ENCODE measurements at regions not wholly inside any gene's neighbourhood (a gene's known extent, or its start where the extent isn't known, plus 50 kb on each side); places are given as distances from the start of the nearest gene placed in this dataset.

GRCh38 chr7:131895541-131896164 is 339.2 kb upstream of the PODXL start:
- Histone ChIP-seq H4K91ac (ENCODE audit: insufficient read depth, low read depth, low read length) (no peak overlapping the region), H3K14ac (replicated peaks; ENCODE audit: low read depth, low read length) (no peak overlapping the region), H4K8ac (ENCODE audit: low read depth in 2 of 2, low read length in 2 of 2) (no peak overlapping the region), H3K4me2 (ENCODE audit: low read depth, low read length) (no peak overlapping the region), H2BK5ac (ENCODE audit: low read depth, low read length, poor library complexity, severe bottlenecking) (no peak overlapping the region), H3K9me3 (ENCODE audit: control insufficient read depth, insufficient read depth, low read length) (no peaks in the 10 kb centered on the region), H3K4me3 (ENCODE audit: insufficient read depth, low read depth, low read length) (no peak overlapping the region), H3K79me1 (ENCODE audit: low read depth in 1 of 2, low read length in 2 of 2) (no peaks in the 10 kb centered on the region), H3K4me1 (ENCODE audit: control insufficient read depth, insufficient read depth, low read length) (no peaks in the 10 kb centered on the region), H3K23ac (ENCODE audit: low read depth, low read length) (no peak overlapping the region), H3K27me3 (ENCODE audit: control insufficient read depth, insufficient read depth, low read length) (no peaks in the 10 kb centered on the region), H3K27ac (ENCODE audit: insufficient read depth, low read length) (no peak overlapping the region), H3K56ac (ENCODE audit: extremely low read depth, insufficient read depth, low read length) (no peak overlapping the region), H3K9ac (ENCODE audit: low read depth, low read length) (no peak overlapping the region), H2BK20ac (ENCODE audit: low read depth, low read length) (no peak overlapping the region), H2AFZ (replicated peaks; ENCODE audit: low read length, poor library complexity) (no peak overlapping the region), H4K5ac (ENCODE audit: low read depth, low read length) (no peak overlapping the region), H4K20me1 (ENCODE audit: insufficient read depth, low read length) (no peaks in the 10 kb centered on the region), H3K4ac (ENCODE audit: low read depth, low read length) (no peak overlapping the region), H2AK5ac (ENCODE audit: low read depth, low read length) (no peak overlapping the region), H3K9me1 (ENCODE audit: insufficient read depth, low read length) (no peaks in the 10 kb centered on the region), H2BK120ac (ENCODE audit: low read depth, low read length) (no peak overlapping the region), H2BK15ac (ENCODE audit: low read depth, low read length) (no peak overlapping the region), H3K36me3 (ENCODE audit: control insufficient read depth, insufficient read depth, low read length) (no peaks in the 10 kb centered on the region), H2AK9ac (replicated peaks; ENCODE audit: low read depth, low read length, poor library complexity) (no peak overlapping the region), H3K18ac (ENCODE audit: low read depth, low read length) (no peak overlapping the region)
- BruUV-seq (replicated peaks), result no TSS peak
- in situ Hi-C loops (cut with MboI; ENCODE audit: low sequenced_read_pairs) (no loop called here), intact Hi-C loops (cut with micrococcal nuclease) (no loop called here), dilution Hi-C loops (cut with HindIII; ENCODE audit: low sequenced_read_pairs, unreplicated experiment) (no loop called here)
- ATAC-seq (ENCODE audit: low read depth), result no peak; the same call in 1 of the 2 replicates
- TF ChIP-seq CEBPB (IDR thresholded peaks at IDR 0.05; ENCODE audit: low read depth, low read length) (peak; percentile 40; the same call in 1 of the 2 replicates), USF2 (IDR thresholded peaks at IDR 0.05; ENCODE audit: low read depth, low read length) (peak; percentile 14; the same call in 1 of the 2 replicates), MXI1 (IDR thresholded peaks at IDR 0.05; ENCODE audit: borderline replicate concordance, low read depth, low read length) (no peak)
- WGBS, 2 experiments (ENCODE audit: extremely low coverage in 2 of 2, insufficient read length in 1 of 2), result no CpG with 5 or more reads among the region's 2 CpGs
- ChIA-PET POLR2A (ENCODE audit: unreplicated experiment) (no interaction called here), CTCF (no interaction called here)
- DNase-seq, result peak; percentile 70

Measured in IMR-90 (cell line).